ENCODE measurements at regions not wholly inside any gene's neighbourhood (a gene's known extent, or its start where the extent isn't known, plus 50 kb on each side); places are given as distances from the start of the nearest gene placed in this dataset.

DNA sequence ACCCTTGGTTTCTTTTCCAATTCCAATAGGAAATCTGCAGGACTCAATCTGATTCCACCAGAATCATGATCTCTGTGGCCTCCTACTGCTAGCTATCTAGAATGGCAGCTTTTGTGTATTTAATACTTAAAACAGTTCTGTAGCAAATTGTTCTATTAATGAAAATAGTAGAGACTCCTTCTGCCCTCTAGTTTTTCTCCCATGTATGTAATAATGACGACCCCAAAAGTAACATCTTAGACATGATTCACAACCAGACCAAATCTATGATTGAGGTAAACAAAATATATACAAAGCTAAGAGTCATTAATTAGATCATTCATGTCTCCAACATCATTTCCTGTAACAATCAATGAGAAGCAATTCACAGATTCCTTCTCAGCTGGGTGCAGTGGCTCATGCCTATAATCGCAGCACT lies 259.1 kb upstream of the MKLN1 start:
- DNase-seq (ENCODE audit: low read depth, low spot score): no peak
- Histone ChIP-seq H3K36me3 (ENCODE audit: control insufficient read depth in 1 of 2, insufficient read depth in 2 of 2, low read length in 2 of 2) (no peaks in the 10 kb centered on the region), H3K27me3 (ENCODE audit: insufficient read depth, low read length) (no peaks in the 10 kb centered on the region), H3K79me2 (ENCODE audit: insufficient read depth, low read length) (peaks cover 31% of the 10 kb centered on the region), H3K27ac (ENCODE audit: low read depth, low read length) (no peak overlapping the region), H2AFZ (ENCODE audit: low read depth, low read length, poor library complexity, severe bottlenecking) (no peak overlapping the region), H3K4me1 (ENCODE audit: control insufficient read depth in 1 of 2, insufficient read depth in 2 of 2, low read length in 2 of 2) (peaks cover 22 to 35% of the 10 kb centered on the region in 2 experiments), H3K9ac (ENCODE audit: low read length) (no peak overlapping the region), H3K9me2 (ENCODE audit: insufficient read depth) (no peaks in the 10 kb centered on the region), H3K9me3 (ENCODE audit: control insufficient read depth in 1 of 2, insufficient read depth in 1 of 2, low read depth in 1 of 2, low read length in 2 of 2) (no peaks in the 10 kb centered on the region), H4K20me1 (ENCODE audit: insufficient read depth) (no peaks in the 10 kb centered on the region), H3K4me2 (ENCODE audit: low read length) (peak overlapping the region; percentile 10; the same call in 1 of the 2 replicates), H3K4me3 (replicated peaks in 1 of 2; ENCODE audit: low read depth in 1 of 2, low read length in 2 of 2) (no peak overlapping the region)
- BruUV-seq (replicated peaks): no TSS peak
- intact Hi-C loops (cut with micrococcal nuclease): loop anchor here (1.0 kb wide), 2 partner anchors 235 to 356 kb away; no protein-coding TSS in a partner anchor
- ATAC-seq: peak; percentile 53
- CTCF ChIA-PET: interaction anchor here (0.7 to 2.6 kb wide), 12 partner anchors 11 to 478 kb away, joined by 3 to 16 read pairs (median 4); no protein-coding TSS in a partner anchor
- RAD21 ChIA-PET (ENCODE audit: low non-redundant PET in 1 of 2, low total read pairs in 2 of 2, uncharacterized antibody in 2 of 2, unreplicated experiment in 2 of 2): interaction anchor here (0.6 to 1.0 kb wide), 2 partner anchors 48 to 234 kb away, joined by 3 read pairs; no protein-coding TSS in a partner anchor
- TF ChIP-seq SIN3A (IDR thresholded peaks at IDR 0.05; ENCODE audit: low read depth) (no peak), SRF (IDR thresholded peaks at IDR 0.05; ENCODE audit: low read depth) (no peak), POLR2A (IDR thresholded peaks at IDR 0.05; ENCODE audit: borderline replicate concordance, extremely low read depth, insufficient read depth, insufficient read length) (no peak), EZH2 (IDR thresholded peaks at IDR 0.05) (no peak), RAD21 (IDR thresholded peaks at IDR 0.05; ENCODE audit: low read depth) (peak; percentile 63), FOSL1 (IDR thresholded peaks at IDR 0.05; ENCODE audit: low read depth) (no peak), ZNF274 (IDR thresholded peaks at IDR 0.05; ENCODE audit: low read depth, low read length) (no peak), ELF1 (IDR thresholded peaks at IDR 0.05; ENCODE audit: borderline replicate concordance, low read depth) (no peak)
- TF ChIP-seq, protein P1, sequence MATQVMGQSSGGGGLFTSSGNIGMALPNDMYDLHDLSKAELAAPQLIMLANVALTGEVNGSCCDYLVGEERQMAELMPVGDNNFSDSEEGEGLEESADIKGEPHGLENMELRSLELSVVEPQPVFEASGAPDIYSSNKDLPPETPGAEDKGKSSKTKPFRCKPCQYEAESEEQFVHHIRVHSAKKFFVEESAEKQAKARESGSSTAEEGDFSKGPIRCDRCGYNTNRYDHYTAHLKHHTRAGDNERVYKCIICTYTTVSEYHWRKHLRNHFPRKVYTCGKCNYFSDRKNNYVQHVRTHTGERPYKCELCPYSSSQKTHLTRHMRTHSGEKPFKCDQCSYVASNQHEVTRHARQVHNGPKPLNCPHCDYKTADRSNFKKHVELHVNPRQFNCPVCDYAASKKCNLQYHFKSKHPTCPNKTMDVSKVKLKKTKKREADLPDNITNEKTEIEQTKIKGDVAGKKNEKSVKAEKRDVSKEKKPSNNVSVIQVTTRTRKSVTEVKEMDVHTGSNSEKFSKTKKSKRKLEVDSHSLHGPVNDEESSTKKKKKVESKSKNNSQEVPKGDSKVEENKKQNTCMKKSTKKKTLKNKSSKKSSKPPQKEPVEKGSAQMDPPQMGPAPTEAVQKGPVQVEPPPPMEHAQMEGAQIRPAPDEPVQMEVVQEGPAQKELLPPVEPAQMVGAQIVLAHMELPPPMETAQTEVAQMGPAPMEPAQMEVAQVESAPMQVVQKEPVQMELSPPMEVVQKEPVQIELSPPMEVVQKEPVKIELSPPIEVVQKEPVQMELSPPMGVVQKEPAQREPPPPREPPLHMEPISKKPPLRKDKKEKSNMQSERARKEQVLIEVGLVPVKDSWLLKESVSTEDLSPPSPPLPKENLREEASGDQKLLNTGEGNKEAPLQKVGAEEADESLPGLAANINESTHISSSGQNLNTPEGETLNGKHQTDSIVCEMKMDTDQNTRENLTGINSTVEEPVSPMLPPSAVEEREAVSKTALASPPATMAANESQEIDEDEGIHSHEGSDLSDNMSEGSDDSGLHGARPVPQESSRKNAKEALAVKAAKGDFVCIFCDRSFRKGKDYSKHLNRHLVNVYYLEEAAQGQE (IDR thresholded peaks at IDR 0.05; ENCODE audit: low read depth): no peak
- TF ChIP-seq, protein P2, sequence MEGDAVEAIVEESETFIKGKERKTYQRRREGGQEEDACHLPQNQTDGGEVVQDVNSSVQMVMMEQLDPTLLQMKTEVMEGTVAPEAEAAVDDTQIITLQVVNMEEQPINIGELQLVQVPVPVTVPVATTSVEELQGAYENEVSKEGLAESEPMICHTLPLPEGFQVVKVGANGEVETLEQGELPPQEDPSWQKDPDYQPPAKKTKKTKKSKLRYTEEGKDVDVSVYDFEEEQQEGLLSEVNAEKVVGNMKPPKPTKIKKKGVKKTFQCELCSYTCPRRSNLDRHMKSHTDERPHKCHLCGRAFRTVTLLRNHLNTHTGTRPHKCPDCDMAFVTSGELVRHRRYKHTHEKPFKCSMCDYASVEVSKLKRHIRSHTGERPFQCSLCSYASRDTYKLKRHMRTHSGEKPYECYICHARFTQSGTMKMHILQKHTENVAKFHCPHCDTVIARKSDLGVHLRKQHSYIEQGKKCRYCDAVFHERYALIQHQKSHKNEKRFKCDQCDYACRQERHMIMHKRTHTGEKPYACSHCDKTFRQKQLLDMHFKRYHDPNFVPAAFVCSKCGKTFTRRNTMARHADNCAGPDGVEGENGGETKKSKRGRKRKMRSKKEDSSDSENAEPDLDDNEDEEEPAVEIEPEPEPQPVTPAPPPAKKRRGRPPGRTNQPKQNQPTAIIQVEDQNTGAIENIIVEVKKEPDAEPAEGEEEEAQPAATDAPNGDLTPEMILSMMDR (IDR thresholded peaks at IDR 0.05 in 2 of 3, conservative IDR thresholded peaks at IDR 0.05 in 1 of 3; ENCODE audit: borderline replicate concordance in 1 of 3, insufficient read depth in 1 of 3, low read depth in 2 of 3, low read length in 2 of 3): peak; percentile 16 to 43 (median 39); a peak in 3 of 6 replicates
- POLR2A ChIA-PET: no interaction called here
